ENCODE measurements at regions not wholly inside any gene's neighbourhood (a gene's known extent, or its start where the extent isn't known, plus 50 kb on each side); places are given as distances from the start of the nearest gene placed in this dataset.
A peak's percentile ranks its signal among the peaks of the same experiment; 100 is the strongest.

GRCh38 chr5:45113726-45114125 lies 305.0 kb downstream of the MRPS30 start:
- no peaks in the 10 kb centered on the region for H3K4me1 ChIP-seq (ENCODE audit: control insufficient read depth, extremely low read depth, insufficient read depth, low read length)
- no peak overlapping the region for H3K9ac ChIP-seq (ENCODE audit: insufficient read depth, low read length)
- no peaks in the 10 kb centered on the region for H3K27me3 ChIP-seq (ENCODE audit: control insufficient read depth, insufficient read depth, low read length)
- no peak overlapping the region for H3K4me2 ChIP-seq (ENCODE audit: extremely low read depth, insufficient read depth, low read length)
- no peak overlapping the region for H2AFZ ChIP-seq (ENCODE audit: low read length)
- peak in 1 of 2 donors; percentile 0 for DNase-seq (ENCODE audit: low read depth in 2 of 2)
- H3K9me3 ChIP-seq (ENCODE audit: control insufficient read depth, insufficient read depth, low read depth, low read length), result no peaks in the 10 kb centered on the region
- no peaks in the 10 kb centered on the region for H3K36me3 ChIP-seq (ENCODE audit: control insufficient read depth, insufficient read depth, low read length)
- no peak overlapping the region for H3K27ac ChIP-seq (ENCODE audit: insufficient read depth, low read length)
- H4K20me1 ChIP-seq (ENCODE audit: control insufficient read depth, extremely low read depth, insufficient read depth, low read length), result no peaks in the 10 kb centered on the region
- H3K79me2 ChIP-seq (ENCODE audit: control insufficient read depth, insufficient read depth, low read length), result no peaks in the 10 kb centered on the region
- H3K4me3 ChIP-seq (replicated peaks in 1 of 4; ENCODE audit: control extremely low read depth in 1 of 4, insufficient read depth in 1 of 4, low read depth in 3 of 4, low read length in 4 of 4), result no peak overlapping the region
- TF ChIP-seq EZH2 (IDR thresholded peaks at IDR 0.05; ENCODE audit: low read length, missing control alignments), result no peak
- no peak for TF ChIP-seq CTCF (conservative IDR thresholded peaks at IDR 0.05 in 1 of 2, IDR thresholded peaks at IDR 0.05 in 1 of 2; ENCODE audit: low read depth in 1 of 2, low read length in 2 of 2)

DNA sequence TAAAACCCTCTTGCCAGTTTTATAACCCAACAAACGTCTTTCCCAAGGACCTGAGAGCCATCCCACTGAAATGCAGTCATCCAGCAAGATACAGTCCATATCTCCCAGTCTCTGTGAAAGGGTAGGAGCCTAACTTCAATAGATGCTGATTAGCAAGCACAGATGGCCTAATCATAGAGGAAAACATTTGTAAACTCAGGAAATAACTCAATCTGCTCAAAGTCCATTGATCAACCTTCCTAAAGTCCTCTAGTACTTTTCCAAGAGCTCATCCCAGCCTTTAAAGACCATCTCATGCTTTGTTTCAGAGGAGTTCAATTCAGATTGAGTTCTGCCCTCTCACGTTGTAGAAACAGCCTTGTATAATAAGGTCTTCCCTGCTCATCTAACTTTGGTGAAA lies 324.2 kb downstream of the MRPS30 start:
- no peaks in the 10 kb centered on the region for H3K9me3 ChIP-seq (ENCODE audit: control insufficient read depth, insufficient read depth, low read depth, low read length)

GRCh38 chr5:45162974-45163373 lies 354.2 kb downstream of the MRPS30 start:
- H3K9ac ChIP-seq (ENCODE audit: insufficient read depth, low read length), result no peak overlapping the region
- TF ChIP-seq EZH2 (IDR thresholded peaks at IDR 0.05; ENCODE audit: low read length, missing control alignments) (no peak), CTCF (conservative IDR thresholded peaks at IDR 0.05 in 1 of 2, IDR thresholded peaks at IDR 0.05 in 1 of 2; ENCODE audit: low read depth in 1 of 2, low read length in 2 of 2) (no peak)
- H4K20me1 ChIP-seq (ENCODE audit: control insufficient read depth, extremely low read depth, insufficient read depth, low read length), result no peaks in the 10 kb centered on the region
- no peaks in the 10 kb centered on the region for H3K9me3 ChIP-seq (ENCODE audit: control insufficient read depth, insufficient read depth, low read depth, low read length)
- H3K4me3 ChIP-seq (replicated peaks in 1 of 4; ENCODE audit: control extremely low read depth in 1 of 4, insufficient read depth in 1 of 4, low read depth in 3 of 4, low read length in 4 of 4), result no peak overlapping the region
- H2AFZ ChIP-seq (ENCODE audit: low read length), result no peak overlapping the region
- no peaks in the 10 kb centered on the region for H3K79me2 ChIP-seq (ENCODE audit: control insufficient read depth, insufficient read depth, low read length)
- H3K27ac ChIP-seq (ENCODE audit: insufficient read depth, low read length), result no peak overlapping the region
- H3K27me3 ChIP-seq (ENCODE audit: control insufficient read depth, insufficient read depth, low read length), result no peaks in the 10 kb centered on the region
- H3K4me2 ChIP-seq (ENCODE audit: extremely low read depth, insufficient read depth, low read length), result no peak overlapping the region
- no peak for DNase-seq (ENCODE audit: low read depth in 2 of 2)
- H3K36me3 ChIP-seq (ENCODE audit: control insufficient read depth, insufficient read depth, low read length), result no peaks in the 10 kb centered on the region
- H3K4me1 ChIP-seq (ENCODE audit: control insufficient read depth, extremely low read depth, insufficient read depth, low read length), result no peaks in the 10 kb centered on the region

More for the DNA sequence above, 324.2 kb downstream of the MRPS30 start:
- Histone ChIP-seq H3K4me3 (replicated peaks in 1 of 4; ENCODE audit: control extremely low read depth in 1 of 4, insufficient read depth in 1 of 4, low read depth in 3 of 4, low read length in 4 of 4) (no peak overlapping the region), H3K36me3 (ENCODE audit: control insufficient read depth, insufficient read depth, low read length) (no peaks in the 10 kb centered on the region), H3K4me2 (ENCODE audit: extremely low read depth, insufficient read depth, low read length) (no peak overlapping the region), H3K4me1 (ENCODE audit: control insufficient read depth, extremely low read depth, insufficient read depth, low read length) (no peaks in the 10 kb centered on the region), H3K27ac (ENCODE audit: insufficient read depth, low read length) (no peak overlapping the region), H3K79me2 (ENCODE audit: control insufficient read depth, insufficient read depth, low read length) (no peaks in the 10 kb centered on the region), H3K9ac (ENCODE audit: insufficient read depth, low read length) (no peak overlapping the region), H2AFZ (ENCODE audit: low read length) (no peak overlapping the region), H4K20me1 (ENCODE audit: control insufficient read depth, extremely low read depth, insufficient read depth, low read length) (no peaks in the 10 kb centered on the region), H3K27me3 (ENCODE audit: control insufficient read depth, insufficient read depth, low read length) (no peaks in the 10 kb centered on the region)
- no peak for DNase-seq (ENCODE audit: low read depth in 2 of 2)
- TF ChIP-seq CTCF (conservative IDR thresholded peaks at IDR 0.05 in 1 of 2, IDR thresholded peaks at IDR 0.05 in 1 of 2; ENCODE audit: low read depth in 1 of 2, low read length in 2 of 2), result no peak
- no peak for TF ChIP-seq EZH2 (IDR thresholded peaks at IDR 0.05; ENCODE audit: low read length, missing control alignments)
